ENCODE measurements at regions not wholly inside any gene's neighbourhood (a gene's known extent, or its start where the extent isn't known, plus 50 kb on each side); places are given as distances from the start of the nearest gene placed in this dataset.
"Not testable (repeated sequence)": the region's sequence is repeated elsewhere in the genome, so short reads cannot be mapped to it uniquely, and the experiment has no call there.

DNA sequence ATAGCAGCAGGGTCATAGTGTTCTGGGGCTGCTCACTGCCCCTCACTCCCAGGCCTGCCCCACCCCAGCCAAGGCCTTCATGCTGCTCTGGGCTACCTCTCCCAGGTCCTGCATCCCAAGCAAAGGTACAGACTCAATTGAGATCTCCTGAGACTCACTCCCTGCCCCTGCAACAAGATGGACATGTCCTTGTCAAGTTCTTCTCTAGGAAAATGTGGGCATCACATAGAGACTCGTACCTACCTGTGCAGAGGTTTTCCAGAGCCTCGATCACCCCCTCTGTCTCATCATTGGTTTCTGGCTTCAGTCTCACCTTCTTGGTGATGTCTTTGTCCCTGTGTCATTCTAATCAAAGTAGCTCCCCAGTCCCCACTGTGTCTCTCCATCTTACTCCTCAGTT lies 71.8 kb upstream of the UCN3 start:
- TF ChIP-seq NFIC (IDR thresholded peaks at IDR 0.05; ENCODE audit: borderline replicate concordance); NRF1 (IDR thresholded peaks at IDR 0.05; ENCODE audit: low read depth, low read length); EZH2phosphoT487 (IDR thresholded peaks at IDR 0.05; ENCODE audit: borderline replicate concordance, low read depth): not testable (repeated sequence)

Data from SK-N-SH (cell line).